ENCODE measurements at regions not wholly inside any gene's neighbourhood (a gene's known extent, or its start where the extent isn't known, plus 50 kb on each side); places are given as distances from the start of the nearest gene placed in this dataset.
"Not testable (repeated sequence)": the region's sequence is repeated elsewhere in the genome, so short reads cannot be mapped to it uniquely, and the experiment has no call there.

GRCh38 chr9:26129217-26129616, 451.0 kb upstream of the TUSC1 start:
- Mint-ChIP-seq H3K4me1 (ENCODE audit: low read depth in 2 of 2) (no peaks in the 10 kb centered on the region), H3K27ac (no peak overlapping the region), H3K9me3 (peaks cover 7 to 13% of the 10 kb centered on the region in 2 donors), H3K4me3 (no peak overlapping the region), H3K36me3 (ENCODE audit: insufficient read depth) (no peaks in the 10 kb centered on the region), H3K27me3 (no peaks in the 10 kb centered on the region)
- DNase-seq (no peak), ATAC-seq (replicated peaks) (no peak)

GRCh38 chr9:26125693-26126092, 447.4 kb upstream of the TUSC1 start:
- no peak overlapping the region for H3K27ac Mint-ChIP-seq
- peaks cover 4 to 5% of the 10 kb centered on the region in 2 donors for H3K9me3 Mint-ChIP-seq
- no peak for ATAC-seq (replicated peaks)
- no peaks in the 10 kb centered on the region for H3K36me3 Mint-ChIP-seq (ENCODE audit: insufficient read depth)
- H3K27me3 Mint-ChIP-seq: no peaks in the 10 kb centered on the region
- no peak overlapping the region for H3K4me3 Mint-ChIP-seq
- no peak for DNase-seq
- no peaks in the 10 kb centered on the region for H3K4me1 Mint-ChIP-seq (ENCODE audit: low read depth in 2 of 2)

- not testable (repeated sequence) for DNase-seq; H3K4me1 Mint-ChIP-seq (ENCODE audit: low read depth in 2 of 2); H3K4me3 Mint-ChIP-seq; H3K27me3 Mint-ChIP-seq; H3K27ac Mint-ChIP-seq; H3K36me3 Mint-ChIP-seq (ENCODE audit: insufficient read depth); ATAC-seq (replicated peaks)
- peaks cover 11 to 20% of the 10 kb centered on the region in 2 donors for H3K9me3 Mint-ChIP-seq
Measured at GRCh38 chr9:26116085-26116484, 437.8 kb upstream of the TUSC1 start.

GRCh38 chr9:26112724-26113123, 434.5 kb upstream of the TUSC1 start:
- H3K27ac Mint-ChIP-seq: no peak overlapping the region
- no peaks in the 10 kb centered on the region for H3K4me1 Mint-ChIP-seq (ENCODE audit: low read depth in 2 of 2)

GRCh38 chr9:26086396-26086795, 408.2 kb upstream of the TUSC1 start:
- Mint-ChIP-seq H3K4me3 (no peak overlapping the region), H3K4me1 (ENCODE audit: low read depth in 2 of 2) (no peaks in the 10 kb centered on the region), H3K27me3 (no peaks in the 10 kb centered on the region), H3K27ac (no peak overlapping the region), H3K9me3 (peaks cover 0 to under 1% of the 10 kb centered on the region in 2 donors), H3K36me3 (ENCODE audit: insufficient read depth) (no peaks in the 10 kb centered on the region)
- DNase-seq (no peak), ATAC-seq (replicated peaks) (no peak)

More at GRCh38 chr9:26112724-26113123, 434.5 kb upstream of the TUSC1 start:
- H3K27me3 Mint-ChIP-seq: no peaks in the 10 kb centered on the region
- no peak for ATAC-seq (replicated peaks)
- no peaks in the 10 kb centered on the region for H3K36me3 Mint-ChIP-seq (ENCODE audit: insufficient read depth)
- H3K9me3 Mint-ChIP-seq: peaks cover 6 to 15% of the 10 kb centered on the region in 2 donors
- no peak for DNase-seq
- H3K4me3 Mint-ChIP-seq: no peak overlapping the region

GRCh38 chr9:26081847-26082246, 403.6 kb upstream of the TUSC1 start:
- Mint-ChIP-seq H3K4me3 (no peak overlapping the region), H3K27me3 (no peaks in the 10 kb centered on the region), H3K9me3 (peaks cover 3 to 6% of the 10 kb centered on the region in 2 donors), H3K36me3 (ENCODE audit: insufficient read depth) (no peaks in the 10 kb centered on the region), H3K4me1 (ENCODE audit: low read depth in 2 of 2) (no peaks in the 10 kb centered on the region), H3K27ac (no peak overlapping the region)
- ATAC-seq (replicated peaks) (no peak), DNase-seq (no peak)

- peaks cover 14 to 28% of the 10 kb centered on the region in 2 donors for H3K9me3 Mint-ChIP-seq
- no peaks in the 10 kb centered on the region for H3K36me3 Mint-ChIP-seq (ENCODE audit: insufficient read depth)
- no peak overlapping the region for H3K27ac Mint-ChIP-seq
- H3K4me3 Mint-ChIP-seq: no peak overlapping the region
- no peaks in the 10 kb centered on the region for H3K27me3 Mint-ChIP-seq
- ATAC-seq (replicated peaks) (no peak), DNase-seq (no peak)
- H3K4me1 Mint-ChIP-seq (ENCODE audit: low read depth in 2 of 2): no peaks in the 10 kb centered on the region
Measured at GRCh38 chr9:26078706-26079105, 400.5 kb upstream of the TUSC1 start.

- Mint-ChIP-seq H3K36me3 (ENCODE audit: insufficient read depth) (no peaks in the 10 kb centered on the region), H3K27ac (no peak overlapping the region), H3K9me3 (peaks cover 15 to 35% of the 10 kb centered on the region in 2 donors), H3K27me3 (no peaks in the 10 kb centered on the region), H3K4me3 (no peak overlapping the region), H3K4me1 (ENCODE audit: low read depth in 2 of 2) (no peaks in the 10 kb centered on the region)
- ATAC-seq (replicated peaks): no peak
- no peak for DNase-seq
Measured at GRCh38 chr9:26077860-26078259, 399.6 kb upstream of the TUSC1 start.

GRCh38 chr9:26067608-26068007, 389.4 kb upstream of the TUSC1 start:
- H3K4me3 Mint-ChIP-seq: no peak overlapping the region
- ATAC-seq (replicated peaks) (no peak), DNase-seq (no peak)
- H3K36me3 Mint-ChIP-seq (ENCODE audit: insufficient read depth): no peaks in the 10 kb centered on the region
- H3K4me1 Mint-ChIP-seq (ENCODE audit: low read depth in 2 of 2): no peaks in the 10 kb centered on the region
- peaks cover 2 to 5% of the 10 kb centered on the region in 2 donors for H3K9me3 Mint-ChIP-seq
- no peaks in the 10 kb centered on the region for H3K27me3 Mint-ChIP-seq
- no peak overlapping the region for H3K27ac Mint-ChIP-seq

GRCh38 chr9:26066237-26066636, 388.0 kb upstream of the TUSC1 start:
- DNase-seq (no peak), ATAC-seq (replicated peaks) (no peak)
- no peak overlapping the region for H3K4me3 Mint-ChIP-seq
- peaks cover 4 to 10% of the 10 kb centered on the region in 2 donors for H3K9me3 Mint-ChIP-seq
- H3K27ac Mint-ChIP-seq: no peak overlapping the region
- H3K36me3 Mint-ChIP-seq (ENCODE audit: insufficient read depth): no peaks in the 10 kb centered on the region
- H3K4me1 Mint-ChIP-seq (ENCODE audit: low read depth in 2 of 2): no peaks in the 10 kb centered on the region
- no peaks in the 10 kb centered on the region for H3K27me3 Mint-ChIP-seq

GRCh38 chr9:26061948-26062575, 383.8 kb upstream of the TUSC1 start:
- no peaks in the 10 kb centered on the region for H3K4me1 Mint-ChIP-seq (ENCODE audit: low read depth in 2 of 2)

GRCh38 chr9:26058111-26058895, 380.1 kb upstream of the TUSC1 start:
- H3K4me1 Mint-ChIP-seq (ENCODE audit: low read depth in 2 of 2): no peaks in the 10 kb centered on the region
- H3K27me3 Mint-ChIP-seq: no peaks in the 10 kb centered on the region
- ATAC-seq (replicated peaks): no peak
- H3K36me3 Mint-ChIP-seq (ENCODE audit: insufficient read depth): no peaks in the 10 kb centered on the region
- no peak overlapping the region for H3K4me3 Mint-ChIP-seq
- no peak for DNase-seq
- peaks cover 5 to 18% of the 10 kb centered on the region in 2 donors for H3K9me3 Mint-ChIP-seq
- no peak overlapping the region for H3K27ac Mint-ChIP-seq

More at GRCh38 chr9:26061948-26062575, 383.8 kb upstream of the TUSC1 start:
- Mint-ChIP-seq H3K27ac (no peak overlapping the region), H3K27me3 (no peaks in the 10 kb centered on the region), H3K36me3 (ENCODE audit: insufficient read depth) (no peaks in the 10 kb centered on the region), H3K4me3 (no peak overlapping the region), H3K9me3 (peaks cover 3 to 10% of the 10 kb centered on the region in 2 donors)
- DNase-seq: no peak
- ATAC-seq (replicated peaks): no peak

- Mint-ChIP-seq H3K4me1 (ENCODE audit: low read depth in 2 of 2) (no peaks in the 10 kb centered on the region), H3K4me3 (no peak overlapping the region), H3K9me3 (peaks cover 7 to 10% of the 10 kb centered on the region in 2 donors), H3K27me3 (no peaks in the 10 kb centered on the region), H3K27ac (no peak overlapping the region), H3K36me3 (ENCODE audit: insufficient read depth) (no peaks in the 10 kb centered on the region)
- ATAC-seq (replicated peaks) (no peak), DNase-seq (no peak)
Measured at GRCh38 chr9:26057050-26057449, 378.8 kb upstream of the TUSC1 start.

Measured in effector memory CD8-positive, alpha-beta T cell (primary cell).